SK-N-SH (cell line): ENCODE measurements at regions not wholly inside any gene's neighbourhood (a gene's known extent, or its start where the extent isn't known, plus 50 kb on each side); places are given as distances from the start of the nearest gene placed in this dataset.

ENCODE experiments used
- CTCF ChIA-PET: fragments of 300-600, 350-600 bp; formaldehyde crosslinking; extraction: SDS; loops from one replicate; lab custom pipeline; 2021; lab: Yijun Ruan, JAX
- POLR2A ChIA-PET: fragments of 350-600 bp; sonication (Branson Sonifier 250); formaldehyde crosslinking; extraction: SDS; loops from one replicate; lab custom pipeline; 2020; ENCODE audit warnings: antibody characterized with exemption, inconsistent platforms; lab: Yijun Ruan, JAX
- DNase-seq: peaks from one replicate; pipeline ENCODE4 v3.0.0; 2012
- H2AFZ ChIP-seq: fragments of 200-600 bp; sonication (generic); 2 replicates; pipeline ENCODE4 v1.8.1; 2016; ENCODE audit warnings: antibody characterized with exemption, mild to moderate bottlenecking, low read depth
- H3F3A ChIP-seq: fragments of 200-600 bp; sonication (generic); replicated peaks from 2 replicates; pipeline ENCODE3; 2016; ENCODE audit warnings: antibody characterized with exemption, mild to moderate bottlenecking; ENCODE audit not compliant: insufficient read depth
- H3K27ac ChIP-seq, 2 experiments: fragments of 200-500 bp in 1 of 2; fragments of 200-600 bp in 1 of 2; sonication (Bioruptor generic) in 1 of 2; sonication (generic), shearing (Covaris generic) in 1 of 2; 2 replicates each; pipeline versions ENCODE4 v1.5.1 to v1.6.1; 2014 to 2016; ENCODE audit warnings: low read depth in 2 of 2, inconsistent platforms in 1 of 2, low read length in 1 of 2, mild to moderate bottlenecking in 1 of 2, mixed read lengths in 1 of 2
- H3K27me3 ChIP-seq: fragments of 200-600 bp; sonication (generic), shearing (Covaris generic); 2 replicates; pipeline ENCODE4 v1.6.1; 2016; ENCODE audit warnings: mixed run types; ENCODE audit not compliant: insufficient read depth
- H3K36me3 ChIP-seq, 2 experiments: fragments of 200-500 bp in 1 of 2; fragments of 200-600 bp in 1 of 2; sonication (Bioruptor generic) in 1 of 2; sonication (generic) in 1 of 2; replicated peaks in 1 of 2; 2 replicates each; pipeline versions ENCODE3 to v1.5.1; 2014 to 2016; ENCODE audit warnings: low read length in 1 of 2, mild to moderate bottlenecking in 1 of 2; ENCODE audit not compliant: insufficient read depth in 2 of 2, control insufficient read depth in 1 of 2
- H3K4me1 ChIP-seq, 2 experiments: fragments of 200-500 bp in 1 of 2; fragments of 200-600 bp in 1 of 2; sonication (Bioruptor generic) in 1 of 2; sonication (generic), shearing (Covaris generic) in 1 of 2; 2 replicates each; pipeline versions ENCODE4 v1.5.1 to v1.6.1; 2014 to 2016; ENCODE audit warnings: low read depth in 1 of 2, low read length in 1 of 2, mixed run types in 1 of 2; ENCODE audit not compliant: insufficient read depth in 2 of 2, control insufficient read depth in 1 of 2
- H3K4me2 ChIP-seq: fragments of 200-600 bp; sonication (generic), shearing (Covaris generic); 2 replicates; pipeline ENCODE4 v1.6.1; 2017; ENCODE audit warnings: mixed run types
- H3K4me3 ChIP-seq, 2 experiments: fragments of 200-500 bp in 1 of 2; fragments of 200-600 bp in 1 of 2; sonication (Bioruptor generic) in 1 of 2; sonication (generic), shearing (Covaris generic) in 1 of 2; 2 replicates each; pipeline versions ENCODE4 v1.5.1 to v1.8.1; 2014 to 2016; ENCODE audit warnings: low read depth in 2 of 2, inconsistent platforms in 1 of 2, low read length in 1 of 2, mild to moderate bottlenecking in 1 of 2, mixed read lengths in 1 of 2, moderate library complexity in 1 of 2
- H3K79me2 ChIP-seq: fragments of 200-600 bp; sonication (generic); 2 replicates; pipeline ENCODE4 v1.8.1; 2017; ENCODE audit warnings: mild to moderate bottlenecking; ENCODE audit not compliant: insufficient read depth
- H3K9ac ChIP-seq: fragments of 200-600 bp; sonication (generic); 2 replicates; pipeline ENCODE4 v1.6.1; 2017; ENCODE audit warnings: mixed run types
- H3K9me2 ChIP-seq: fragments of 200-600 bp; sonication (generic); 2 replicates; pipeline ENCODE4 v1.6.1; 2017; ENCODE audit warnings: mixed run types
- H3K9me3 ChIP-seq: fragments of 200-600 bp; sonication (generic); 2 replicates; pipeline ENCODE4 v1.6.1; 2017; ENCODE audit warnings: mixed run types, mild to moderate bottlenecking, moderate library complexity
- H4K20me1 ChIP-seq: fragments of 200-600 bp; sonication (generic); 2 replicates; pipeline ENCODE4 v1.6.1; 2017; ENCODE audit warnings: mild to moderate bottlenecking, mixed run types; ENCODE audit not compliant: insufficient read depth
- ELF1 ChIP-seq: IDR thresholded peaks from 2 replicates; pipeline ENCODE4 v1.4.0; 2012
- EP300 ChIP-seq, 2 experiments: IDR thresholded peaks; 2 replicates each; pipeline versions ENCODE4 v1.4.0 to v1.6.1; 2012; ENCODE audit warnings: borderline replicate concordance in 1 of 2, low read depth in 1 of 2, low read length in 1 of 2
- FOSL2 ChIP-seq: IDR thresholded peaks from 2 replicates; pipeline ENCODE4 v1.4.0; 2012; ENCODE audit warnings: low read depth, mild to moderate bottlenecking, moderate library complexity, borderline replicate concordance
- FOXJ3 ChIP-seq: sonication (generic); formaldehyde crosslinking; IDR thresholded peaks from 2 replicates; pipeline ENCODE4 v1.5.1; 2020; ENCODE audit warnings: mild to moderate bottlenecking, missing genetic modification reagents
- FOXM1 ChIP-seq: IDR thresholded peaks from 2 replicates; pipeline ENCODE4 v1.4.0; 2012; ENCODE audit warnings: low read depth, mild to moderate bottlenecking
- GABPA ChIP-seq: IDR thresholded peaks from 2 replicates; pipeline ENCODE4 v1.4.0; 2012; ENCODE audit warnings: low read depth, mild to moderate bottlenecking
- GATA2 ChIP-seq: sonication (generic); formaldehyde crosslinking; IDR thresholded peaks from 2 replicates; pipeline ENCODE4 v1.5.0; 2020; ENCODE audit warnings: mild to moderate bottlenecking, missing genetic modification reagents
- NFIC ChIP-seq: IDR thresholded peaks from 2 replicates; pipeline ENCODE4 v1.4.0; 2012; ENCODE audit warnings: borderline replicate concordance
- NRF1 ChIP-seq: IDR thresholded peaks from 2 replicates; pipeline ENCODE4 v1.6.1; 2012; ENCODE audit warnings: low read depth, mild to moderate bottlenecking, low read length
- PBX3 ChIP-seq: IDR thresholded peaks from 2 replicates; pipeline ENCODE4; 2012
- POLR2AphosphoS5 ChIP-seq: IDR thresholded peaks from 2 replicates; pipeline ENCODE4 v1.6.1; 2012; ENCODE audit warnings: low read depth, low read length
- RAD21 ChIP-seq: IDR thresholded peaks from 2 replicates; pipeline ENCODE4 v1.6.1; 2012; ENCODE audit warnings: mild to moderate bottlenecking, low read length
- RCOR1 ChIP-seq: fragments of 150-350 bp; IDR thresholded peaks from 2 replicates; pipeline ENCODE4 v1.6.1; 2017; ENCODE audit warnings: antibody characterized with exemption, low read length
- REST ChIP-seq: IDR thresholded peaks from 2 replicates; pipeline ENCODE4 v1.6.1; 2012; ENCODE audit warnings: mild to moderate bottlenecking, low read depth, low read length, moderate library complexity
- RXRA ChIP-seq: IDR thresholded peaks from 2 replicates; pipeline ENCODE4 v1.4.0; 2012; ENCODE audit warnings: low read depth, mild to moderate bottlenecking, borderline replicate concordance
- SMC3 ChIP-seq: IDR thresholded peaks from 2 replicates; pipeline ENCODE4 v1.6.1; 2012; ENCODE audit warnings: low read depth, low read length, improper control_type of control experiment
- TCF12 ChIP-seq: IDR thresholded peaks from 2 replicates; pipeline ENCODE4 v1.4.0; 2012
- TEAD4 ChIP-seq: IDR thresholded peaks from 2 replicates; pipeline ENCODE4 v1.4.0; 2012; ENCODE audit warnings: mild to moderate bottlenecking, borderline replicate concordance; ENCODE audit not compliant: insufficient read depth
- USF1 ChIP-seq: IDR thresholded peaks from 2 replicates; pipeline ENCODE4 v1.4.0; 2012; ENCODE audit warnings: low read depth, borderline replicate concordance
- USF2 ChIP-seq: fragments of 150-350 bp; IDR thresholded peaks from 2 replicates; pipeline ENCODE4 v1.6.1; 2017; ENCODE audit warnings: antibody characterized with exemption, low read length, low read depth, borderline replicate concordance
- ZBTB33 ChIP-seq: IDR thresholded peaks from 2 replicates; pipeline ENCODE4 v1.4.0; 2012; ENCODE audit warnings: low read depth, borderline replicate concordance
- WGBS: methylation state at CpG from one replicate; pipeline ENCODE4 v1.1.6; 2017; ENCODE audit warnings: low lambda C conversion rate; 5-methylcytosine and 5-hydroxymethylcytosine counted together

GRCh38 chr9:38257626-38258215, 134.8 kb upstream of the ALDH1B1 start:
- no peaks in the 10 kb centered on the region for H3K9me2 ChIP-seq
- CTCF ChIA-PET = interaction anchor here (0.6 to 1.1 kb wide), 2 partner anchors 103 to 328 kb away, joined by 3 read pairs; no protein-coding TSS in a partner anchor
- H3K9me3 ChIP-seq = no peaks in the 10 kb centered on the region
- no peak overlapping the region for H3K27ac ChIP-seq
- H3K36me3 ChIP-seq = no peaks in the 10 kb centered on the region
- no peak overlapping the region for H3K4me3 ChIP-seq
- no peaks in the 10 kb centered on the region for H3F3A ChIP-seq
- TF ChIP-seq FOXJ3 (no peak), ELF1 (no peak), RXRA (no peak), FOXM1 (no peak), NRF1 (no peak), EP300 (IDR thresholded peaks at IDR 0.05; ENCODE audit: borderline replicate concordance in 1 of 2, low read depth in 1 of 2, low read length in 1 of 2) (no peak), GATA2 (CRISPR knock-in tag) (no peak), RCOR1 (no peak), RAD21 (no peak), TEAD4 (no peak), USF1 (no peak), POLR2AphosphoS5 (no peak), SMC3 (no peak), GABPA (no peak)
- POLR2A ChIA-PET = no interaction called here
- H3K27me3 ChIP-seq = no peaks in the 10 kb centered on the region
- H3K4me1 ChIP-seq = no peaks in the 10 kb centered on the region; a peak in 1 of 4 replicates
- H4K20me1 ChIP-seq = no peaks in the 10 kb centered on the region
- H3K79me2 ChIP-seq = no peaks in the 10 kb centered on the region
- DNase-seq = no peak
- H2AFZ ChIP-seq = no peak overlapping the region
- no peak overlapping the region for H3K9ac ChIP-seq
- WGBS = 38% methylated on average over 4 of the region's 6 CpGs
- H3K4me2 ChIP-seq = no peak overlapping the region

GRCh38 chr9:38256461-38256860, 136.0 kb upstream of the ALDH1B1 start:
- Histone ChIP-seq H3F3A (no peaks in the 10 kb centered on the region), H3K9me3 (no peaks in the 10 kb centered on the region)
- CTCF ChIA-PET = no interaction called here
- TF ChIP-seq FOXM1 = no peak
- no peak for TF ChIP-seq REST
- TF ChIP-seq ZBTB33 = no peak
- TF ChIP-seq TCF12 = no peak
- no peak for TF ChIP-seq FOSL2
- no peak for TF ChIP-seq PBX3
- no peak for TF ChIP-seq USF2
- no peak for TF ChIP-seq FOXJ3
- TF ChIP-seq ELF1 = no peak
- no peak for TF ChIP-seq RXRA
- TF ChIP-seq RCOR1 = no peak
- TF ChIP-seq NFIC = no peak

More at GRCh38 chr9:38256461-38256860, 136.0 kb upstream of the ALDH1B1 start:
- Histone ChIP-seq H3K9ac (no peak overlapping the region), H3K36me3 (no peaks in the 10 kb centered on the region), H3K9me2 (no peaks in the 10 kb centered on the region), H3K4me3 (no peak overlapping the region), H2AFZ (no peak overlapping the region), H3K4me2 (no peak overlapping the region), H3K27me3 (no peaks in the 10 kb centered on the region), H3K79me2 (no peaks in the 10 kb centered on the region), H3K27ac (no peak overlapping the region), H4K20me1 (no peaks in the 10 kb centered on the region), H3K4me1 (peaks cover 0 to 2% of the 10 kb centered on the region in 2 experiments; a peak in 1 of 4 replicates)
- POLR2A ChIA-PET = no interaction called here
- DNase-seq = no peak
- 59% methylated on average over 2 of the region's 2 CpGs for WGBS
